H1 (cell line): ENCODE measurements at regions not wholly inside any gene's neighbourhood (a gene's known extent, or its start where the extent isn't known, plus 50 kb on each side); places are given as distances from the start of the nearest gene placed in this dataset.

ENCODE experiments used
- CREB1 ChIP-seq: IDR thresholded peaks from 2 replicates; pipeline ENCODE4 v1.6.1; 2012; ENCODE audit warnings: inconsistent platforms
- EZH2 ChIP-seq: fragments of 200-600 bp; sonication (generic); IDR thresholded peaks from 2 replicates; pipeline ENCODE4 v1.7.1; 2012; ENCODE audit warnings: low read depth, mild to moderate bottlenecking, moderate library complexity, low read length, inconsistent platforms; ENCODE audit not compliant: severe bottlenecking
- FOSL1 ChIP-seq: IDR thresholded peaks from 2 replicates; pipeline ENCODE4 v1.6.1; 2011; ENCODE audit warnings: mild to moderate bottlenecking, low read depth, low read length, moderate library complexity; ENCODE audit not compliant: insufficient read depth
- GTF2F1 ChIP-seq: IDR thresholded peaks from 2 replicates; pipeline ENCODE4 v1.6.1; 2012; ENCODE audit warnings: low read depth, low read length, improper control_type of control experiment, borderline replicate concordance
- JUN ChIP-seq: IDR thresholded peaks from 2 replicates; pipeline ENCODE4 v1.6.1; 2011; ENCODE audit warnings: low read depth, mild to moderate bottlenecking, improper control_type of control experiment, low read length
- KDM1A ChIP-seq: fragments of 200-600, 300-600 bp; sonication (generic); IDR thresholded peaks from 2 replicates; pipeline ENCODE4 v1.7.1; 2016; ENCODE audit warnings: mild to moderate bottlenecking, low read length, borderline replicate concordance
- PHF8 ChIP-seq: fragments of 200-600 bp; sonication (generic); conservative IDR thresholded peaks from 2 replicates; pipeline ENCODE4 v1.7.1; 2012; ENCODE audit warnings: low read depth, mild to moderate bottlenecking, inconsistent platforms, low read length, moderate library complexity
- POLR2A ChIP-seq, 2 experiments: IDR thresholded peaks; 1 replicate in 1 of 2; 2 replicates in 1 of 2; pipeline ENCODE4 v1.6.1; 2011; ENCODE audit warnings: low read depth in 2 of 2, low read length in 2 of 2, mild to moderate bottlenecking in 2 of 2; ENCODE audit errors: control extremely low read depth in 1 of 2
- POLR2AphosphoS5 ChIP-seq: IDR thresholded peaks from 2 replicates; pipeline ENCODE4 v1.6.1; 2011; ENCODE audit warnings: low read depth, low read length
- RFX5 ChIP-seq: IDR thresholded peaks from 2 replicates; pipeline ENCODE4 v1.6.1; 2011; ENCODE audit warnings: low read depth, low read length, improper control_type of control experiment, borderline replicate concordance
- SP1 ChIP-seq: IDR thresholded peaks from 2 replicates; pipeline ENCODE4 v1.6.1; 2011; ENCODE audit warnings: low read depth, low read length
- TEAD4 ChIP-seq: IDR thresholded peaks from 2 replicates; pipeline ENCODE4 v1.6.1; 2012; ENCODE audit warnings: low read depth, low read length, inconsistent platforms, mixed read lengths
- TF ChIP-seq, protein P1 (sequence below), 3 experiments: IDR thresholded peaks; 1 replicate in 2 of 3; 2 replicates in 1 of 3; pipeline versions ENCODE4 v1.5.1 to v1.6.1; 2011; ENCODE audit warnings: low read length in 3 of 3, mild to moderate bottlenecking in 3 of 3, inconsistent platforms in 2 of 3, low read depth in 1 of 3, moderate library complexity in 1 of 3; ENCODE audit not compliant: insufficient read depth in 1 of 3; ENCODE audit errors: control extremely low read depth in 1 of 3
- TF ChIP-seq, protein P2 (sequence below): IDR thresholded peaks from 2 replicates; pipeline ENCODE4 v1.6.1; 2011; ENCODE audit warnings: low read length, improper control_type of control experiment

DNA sequence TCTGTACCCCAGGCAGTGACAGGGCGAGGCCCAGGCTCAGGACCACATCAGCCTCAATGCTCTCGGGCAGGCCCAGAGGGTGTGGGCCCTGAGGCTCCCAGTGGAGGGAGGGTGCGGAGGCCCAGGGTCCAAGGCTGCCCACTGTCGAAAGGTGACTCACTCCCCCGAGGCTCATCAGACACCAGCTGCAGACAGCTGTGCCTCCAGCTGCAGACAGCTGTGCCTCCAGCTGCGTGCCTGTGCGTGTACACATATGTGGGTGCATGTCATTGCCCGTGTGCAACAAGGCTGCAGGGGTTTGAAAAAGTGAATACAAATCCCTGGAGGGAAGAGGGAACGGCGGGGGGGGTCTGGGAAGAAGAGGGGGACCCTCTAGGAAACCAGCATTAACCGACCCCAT is 134.3 kb downstream of the BRD1 start:
- TF ChIP-seq CREB1 (no peak), KDM1A (no peak), TEAD4 (no peak), FOSL1 (no peak), EZH2 (no peak), GTF2F1 (no peak), RFX5 (no peak), PHF8 (no peak), POLR2A (IDR thresholded peaks at IDR 0.05; ENCODE audit: control extremely low read depth in 1 of 2, low read depth in 2 of 2, low read length in 2 of 2) (no peak), SP1 (no peak), JUN (no peak), POLR2AphosphoS5 (no peak)
- TF ChIP-seq, protein P1, sequence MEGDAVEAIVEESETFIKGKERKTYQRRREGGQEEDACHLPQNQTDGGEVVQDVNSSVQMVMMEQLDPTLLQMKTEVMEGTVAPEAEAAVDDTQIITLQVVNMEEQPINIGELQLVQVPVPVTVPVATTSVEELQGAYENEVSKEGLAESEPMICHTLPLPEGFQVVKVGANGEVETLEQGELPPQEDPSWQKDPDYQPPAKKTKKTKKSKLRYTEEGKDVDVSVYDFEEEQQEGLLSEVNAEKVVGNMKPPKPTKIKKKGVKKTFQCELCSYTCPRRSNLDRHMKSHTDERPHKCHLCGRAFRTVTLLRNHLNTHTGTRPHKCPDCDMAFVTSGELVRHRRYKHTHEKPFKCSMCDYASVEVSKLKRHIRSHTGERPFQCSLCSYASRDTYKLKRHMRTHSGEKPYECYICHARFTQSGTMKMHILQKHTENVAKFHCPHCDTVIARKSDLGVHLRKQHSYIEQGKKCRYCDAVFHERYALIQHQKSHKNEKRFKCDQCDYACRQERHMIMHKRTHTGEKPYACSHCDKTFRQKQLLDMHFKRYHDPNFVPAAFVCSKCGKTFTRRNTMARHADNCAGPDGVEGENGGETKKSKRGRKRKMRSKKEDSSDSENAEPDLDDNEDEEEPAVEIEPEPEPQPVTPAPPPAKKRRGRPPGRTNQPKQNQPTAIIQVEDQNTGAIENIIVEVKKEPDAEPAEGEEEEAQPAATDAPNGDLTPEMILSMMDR (IDR thresholded peaks at IDR 0.05; ENCODE audit: control extremely low read depth in 1 of 3, insufficient read depth in 1 of 3, low read depth in 1 of 3, low read length in 3 of 3): no peak
- TF ChIP-seq, protein P2, sequence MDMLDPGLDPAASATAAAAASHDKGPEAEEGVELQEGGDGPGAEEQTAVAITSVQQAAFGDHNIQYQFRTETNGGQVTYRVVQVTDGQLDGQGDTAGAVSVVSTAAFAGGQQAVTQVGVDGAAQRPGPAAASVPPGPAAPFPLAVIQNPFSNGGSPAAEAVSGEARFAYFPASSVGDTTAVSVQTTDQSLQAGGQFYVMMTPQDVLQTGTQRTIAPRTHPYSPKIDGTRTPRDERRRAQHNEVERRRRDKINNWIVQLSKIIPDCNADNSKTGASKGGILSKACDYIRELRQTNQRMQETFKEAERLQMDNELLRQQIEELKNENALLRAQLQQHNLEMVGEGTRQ: no peak
